ENCODE measurements at regions not wholly inside any gene's neighbourhood (a gene's known extent, or its start where the extent isn't known, plus 50 kb on each side); places are given as distances from the start of the nearest gene placed in this dataset.

- DNase-seq, result no peak
Measured at GRCh38 chr9:7287986-7288385, 511.6 kb downstream of the DMAC1 start.

DNA sequence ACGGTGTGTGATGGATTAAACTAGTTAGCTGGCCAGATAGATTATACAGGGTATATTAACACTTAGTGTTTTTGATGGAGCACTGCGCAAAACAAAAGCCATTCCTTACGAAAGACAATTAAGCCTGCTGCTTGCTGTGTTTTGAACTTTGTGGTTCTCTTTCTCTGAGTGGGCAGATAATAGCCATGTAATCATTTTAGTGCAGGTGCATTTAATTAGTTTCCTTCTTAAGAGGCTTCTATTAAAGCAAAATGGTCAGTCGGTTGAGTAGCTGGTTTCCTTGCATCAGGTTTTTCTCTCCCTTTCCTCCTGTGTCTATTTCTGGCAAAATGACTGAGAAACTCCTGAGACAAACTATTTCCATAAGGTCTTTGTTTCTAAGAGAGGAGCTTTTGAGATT is 512.5 kb downstream of the DMAC1 start:
- DNase-seq, result no peak

- DNase-seq, result no peak
Measured at GRCh38 chr9:7286101-7286500, 513.5 kb downstream of the DMAC1 start.

- DNase-seq, result no peak
Measured at GRCh38 chr9:7285199-7285598, 514.4 kb downstream of the DMAC1 start.

DNA sequence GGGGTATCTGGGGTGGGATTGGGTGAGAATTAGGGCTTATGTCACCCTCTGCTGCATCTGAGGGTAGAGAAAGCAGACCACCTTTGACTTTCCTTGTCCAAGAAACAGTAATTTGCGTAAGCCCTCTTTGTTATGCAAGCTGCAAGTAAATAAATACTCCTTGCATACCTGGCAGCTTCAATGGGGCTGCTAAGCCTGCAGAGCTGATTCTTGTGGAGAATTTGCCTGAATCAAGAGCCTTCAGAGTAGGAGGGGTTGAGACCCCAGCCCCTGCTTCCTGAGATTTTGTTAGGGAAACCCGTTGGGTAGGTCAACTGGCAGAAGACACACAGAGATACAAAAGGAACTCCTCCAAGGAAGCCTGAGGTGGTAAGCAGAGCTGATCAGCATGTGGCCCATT is 515.1 kb downstream of the DMAC1 start:
- no peak for DNase-seq

DNA sequence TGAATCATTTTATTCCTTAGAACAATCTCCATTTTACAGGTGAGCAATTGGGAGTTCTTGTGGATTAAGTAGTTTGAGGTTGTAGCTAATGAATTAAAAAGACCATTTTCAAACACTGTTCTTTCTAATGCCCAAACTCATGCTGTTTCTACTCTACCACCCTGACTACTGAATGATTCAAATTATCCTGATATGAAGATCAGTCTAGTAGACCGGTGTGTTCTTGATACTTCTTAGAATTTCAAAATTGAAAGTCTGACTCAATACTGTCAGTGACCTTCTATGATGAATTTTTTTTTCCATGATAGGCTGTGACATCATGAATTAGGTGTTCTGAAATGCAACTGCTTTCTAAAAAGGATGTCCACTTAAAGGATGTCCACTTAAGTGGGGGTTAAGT is 515.5 kb downstream of the DMAC1 start:
- DNase-seq, result no peak

GRCh38 chr9:7273575-7273974 is 515.8 kb downstream of the KDM4C start:
- no peak for DNase-seq

DNA sequence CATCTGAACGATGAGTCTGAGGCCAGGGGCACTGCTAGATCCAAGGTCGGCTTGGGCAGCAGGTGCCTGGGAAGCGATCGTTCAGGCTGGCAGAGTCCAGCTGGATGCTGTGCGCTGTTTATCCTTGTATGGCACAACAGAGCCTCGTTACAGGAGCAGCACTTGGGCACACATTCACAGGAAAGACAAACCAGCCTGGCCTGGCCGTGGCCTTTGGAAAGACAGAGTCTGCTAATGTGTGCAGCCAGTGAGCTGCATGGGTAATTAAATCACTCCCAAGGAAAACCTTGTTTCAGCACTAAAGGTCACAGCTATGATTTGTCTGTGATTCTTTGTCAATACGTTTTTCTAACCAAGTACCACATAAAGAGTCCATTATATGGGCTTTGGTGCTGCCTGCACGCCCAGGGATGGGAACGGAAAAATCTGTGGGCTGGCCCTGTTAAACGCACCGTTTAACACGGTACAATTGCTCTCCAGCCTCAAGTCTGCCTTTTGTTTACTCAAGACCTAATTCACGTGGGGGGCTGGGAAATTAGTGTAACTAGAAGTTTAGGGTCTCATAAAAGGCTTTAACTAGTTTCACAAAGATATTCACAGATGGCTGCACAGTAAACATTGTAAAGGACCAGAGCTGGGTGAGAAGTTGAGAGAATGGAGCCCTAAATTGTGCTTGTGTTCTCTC is 509.3 kb downstream of the KDM4C start:
- DNase-seq, result no peak

- no peak for DNase-seq
Measured at GRCh38 chr9:7265181-7265580, 507.4 kb downstream of the KDM4C start.

DNA sequence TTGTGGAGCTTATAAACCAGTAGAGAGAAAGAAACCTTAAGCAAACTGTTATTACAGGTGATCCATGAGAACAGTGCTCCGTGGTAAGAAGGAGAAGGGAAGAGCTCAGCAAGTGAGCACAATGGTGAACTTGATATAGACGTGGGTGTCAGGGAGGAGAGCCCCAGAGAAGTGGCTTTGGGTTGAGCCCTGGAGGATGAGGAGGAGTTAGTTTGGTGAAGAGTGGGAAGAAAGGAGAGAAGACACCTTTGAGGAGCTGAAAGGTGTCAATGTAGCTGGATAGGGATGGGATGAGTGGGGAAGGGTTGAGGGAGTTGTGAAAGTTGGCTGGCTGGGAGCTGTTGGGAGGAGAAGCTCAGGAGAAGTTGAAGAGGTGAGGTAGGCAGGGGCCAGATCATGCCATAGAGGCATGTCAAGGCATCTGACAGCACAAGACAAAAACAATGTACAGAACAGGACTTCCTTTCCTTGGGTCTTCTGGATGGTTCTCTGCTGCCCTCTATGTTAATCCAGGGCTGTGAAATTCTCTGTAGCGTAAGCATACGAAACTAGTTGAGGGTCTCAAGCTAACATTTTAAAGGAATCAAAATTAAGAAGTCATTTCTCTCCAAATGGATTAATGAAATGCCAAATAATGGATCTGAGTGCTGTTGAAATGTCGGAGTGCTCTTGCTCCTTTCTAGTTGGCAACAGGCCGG is 501.9 kb downstream of the KDM4C start:
- DNase-seq, result no peak

GRCh38 chr9:7258688-7259396 is 501.1 kb downstream of the KDM4C start:
- no peak for DNase-seq

- DNase-seq, result no peak
Measured at GRCh38 chr9:7246917-7247522, 489.2 kb downstream of the KDM4C start.

GRCh38 chr9:7245976-7246580 is 488.3 kb downstream of the KDM4C start:
- no peak for DNase-seq

DNA sequence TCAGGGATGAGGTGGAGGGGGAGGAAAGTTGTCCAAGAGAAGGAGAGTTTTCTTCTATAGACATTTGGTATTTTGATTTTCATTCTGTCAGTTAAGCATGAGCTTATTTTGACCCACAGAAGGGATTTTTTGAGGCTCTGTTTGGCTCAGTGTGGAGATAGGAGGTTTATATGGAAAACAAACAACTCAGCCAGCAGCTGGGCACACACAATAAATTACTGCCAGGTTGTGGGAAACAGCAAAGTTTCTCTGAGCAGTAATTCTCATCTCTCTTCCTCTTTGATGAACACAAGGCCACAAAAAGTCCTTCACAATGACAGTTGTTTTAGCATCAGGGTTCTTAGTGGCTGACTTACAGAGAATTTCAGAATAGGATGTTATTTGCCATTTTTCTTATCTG is 486.1 kb downstream of the KDM4C start:
- no peak for DNase-seq

DNA sequence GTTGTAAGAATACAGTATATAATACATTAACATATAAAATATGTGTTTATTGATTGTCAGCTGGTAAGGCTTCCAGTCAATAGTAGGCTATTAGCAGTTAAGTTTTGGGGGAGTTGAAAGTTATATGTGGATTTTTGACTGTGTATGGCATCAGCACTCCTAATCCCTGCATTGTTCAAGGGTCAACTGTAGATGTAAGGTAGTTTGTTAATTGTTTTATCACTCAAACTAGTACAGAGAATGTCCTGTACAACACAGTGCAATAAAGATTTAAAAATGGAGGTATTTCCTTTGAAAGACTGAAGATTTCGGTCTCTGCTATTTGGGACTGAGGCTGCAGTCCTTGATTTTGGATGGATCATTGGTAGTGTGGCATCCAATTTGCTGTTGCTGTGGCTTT is 484.4 kb downstream of the KDM4C start:
- DNase-seq, result no peak

DNA sequence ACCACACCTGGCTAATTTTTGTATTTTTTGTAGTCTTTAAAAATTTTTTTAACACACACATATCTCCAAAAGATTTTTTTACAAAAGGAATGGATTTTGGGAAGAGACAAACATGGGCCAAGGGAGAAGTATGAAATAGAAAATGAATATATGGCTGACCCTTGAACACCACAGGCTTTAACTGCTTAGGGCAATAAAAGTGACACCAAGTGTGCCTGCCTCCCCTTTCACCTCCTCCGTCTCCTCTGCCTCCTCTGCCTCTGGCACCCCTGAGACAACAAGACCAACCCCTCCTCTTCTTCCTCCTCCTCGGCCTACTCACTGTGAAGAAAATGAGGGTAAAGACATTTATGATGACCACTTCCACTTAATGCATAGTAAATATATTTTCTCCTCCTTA is 483.9 kb downstream of the KDM4C start:
- no peak for DNase-seq

- no peak for DNase-seq
Measured at GRCh38 chr9:7240569-7241311, 483.0 kb downstream of the KDM4C start.

DNA sequence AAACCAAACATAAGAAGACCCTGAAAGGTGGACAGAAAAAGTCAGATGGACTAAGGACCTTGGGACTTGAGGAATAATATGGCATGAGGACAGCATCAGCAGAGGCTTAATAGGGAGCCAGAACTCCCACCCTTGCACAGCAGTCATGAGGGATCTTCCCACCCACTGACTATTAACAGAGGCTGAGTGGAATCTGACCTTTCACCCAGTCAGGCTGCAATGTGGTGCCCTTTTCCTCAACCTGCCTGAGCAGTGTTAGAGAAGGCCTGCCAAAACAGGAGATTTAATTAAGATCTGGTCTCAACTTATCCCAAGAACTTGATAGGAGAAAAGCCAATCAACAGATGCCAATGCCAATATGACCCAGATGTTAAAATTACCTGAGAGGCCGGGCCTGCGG is 481.9 kb downstream of the KDM4C start:
- no peak for DNase-seq

- DNase-seq, result no peak
Measured at GRCh38 chr9:7238247-7238637, 480.5 kb downstream of the KDM4C start.

DNA sequence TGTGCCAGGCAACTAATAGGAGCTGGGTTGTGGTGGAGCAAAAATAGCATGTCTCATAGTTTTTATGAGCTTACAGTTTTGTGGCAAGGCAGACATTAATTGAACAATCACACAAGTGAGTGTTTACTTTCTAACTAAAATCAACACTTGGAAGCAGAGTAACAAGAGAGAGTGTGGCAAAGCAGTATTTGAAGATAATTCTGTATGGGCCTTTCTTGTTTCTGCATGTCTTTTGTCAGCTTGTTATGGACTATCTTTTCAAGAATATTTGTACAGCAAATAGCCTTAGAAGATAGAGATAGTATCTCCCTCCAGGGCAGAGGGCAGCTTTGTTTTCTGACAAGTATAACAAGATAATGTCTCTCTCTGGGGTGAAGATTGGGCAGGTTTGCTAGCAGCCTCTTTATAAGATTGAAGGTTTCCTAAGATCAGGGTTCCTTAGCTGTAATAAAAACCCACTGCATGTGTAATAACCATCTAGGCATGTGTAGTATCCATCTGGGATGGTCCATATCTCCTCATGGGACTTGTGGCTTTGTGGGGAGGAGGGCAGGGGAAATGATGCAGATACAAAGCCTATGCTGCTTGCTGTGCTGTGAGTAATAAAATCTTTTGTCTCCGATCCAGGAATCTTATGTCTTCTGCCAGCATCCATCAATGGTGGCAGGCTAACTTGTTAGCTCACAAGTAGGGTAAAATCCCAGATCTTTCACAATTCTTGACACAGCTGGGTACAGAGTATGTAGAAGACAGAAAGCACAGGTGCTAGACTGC is 479.9 kb downstream of the KDM4C start:
- no peak for DNase-seq

- DNase-seq, result no peak
Measured at GRCh38 chr9:7236186-7236585, 478.4 kb downstream of the KDM4C start.

DNA sequence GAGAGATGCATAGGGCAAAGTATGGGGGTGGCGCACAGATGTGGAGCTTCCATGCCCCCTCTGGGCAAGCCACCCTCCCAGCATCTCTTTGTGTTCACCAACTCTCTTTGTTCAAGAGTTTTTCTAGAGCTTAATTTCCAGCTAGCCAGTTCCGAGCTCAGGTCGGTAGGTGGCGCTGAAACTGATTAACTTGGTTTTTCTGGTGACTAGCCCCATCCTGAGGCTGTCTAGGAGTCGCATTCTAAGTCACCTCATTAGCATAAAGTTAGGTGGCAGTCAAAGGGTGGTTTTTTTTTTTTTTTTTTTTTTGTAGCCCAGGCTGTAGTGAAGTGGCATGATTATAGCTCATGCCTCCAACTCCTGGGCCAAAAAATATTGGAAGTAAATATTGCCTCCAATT is 476.4 kb downstream of the KDM4C start:
- no peak for DNase-seq

All from activated effector memory CD4-positive, alpha-beta T cell treated with Interleukin-2 at 50 U/mL for 16 hours (primary cell).